ENCODE measurements at regions not wholly inside any gene's neighbourhood (a gene's known extent, or its start where the extent isn't known, plus 50 kb on each side); places are given as distances from the start of the nearest gene placed in this dataset.
"Not testable (repeated sequence)": the region's sequence is repeated elsewhere in the genome, so short reads cannot be mapped to it uniquely, and the experiment has no call there.

DNA sequence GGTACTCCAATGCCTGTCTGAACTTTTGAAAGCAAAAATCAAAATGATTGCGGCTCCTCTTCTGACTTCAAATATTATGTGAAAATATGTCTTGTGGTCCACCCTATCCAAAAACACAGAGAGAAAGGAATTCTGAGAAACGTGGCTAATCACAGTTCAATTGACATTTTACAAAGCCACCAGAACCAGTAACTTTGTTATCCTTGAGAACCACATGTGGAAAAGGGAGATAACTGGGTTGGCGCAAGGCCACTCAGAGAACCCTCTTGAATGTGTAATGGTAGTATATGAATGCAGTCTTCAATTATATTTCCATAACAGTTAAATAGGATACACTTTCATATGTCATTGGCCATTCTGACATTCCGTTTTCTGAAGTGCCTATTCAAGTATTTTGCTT, 1030.0 kb upstream of the TMPRSS15 start:
- no peak for DNase-seq

DNA sequence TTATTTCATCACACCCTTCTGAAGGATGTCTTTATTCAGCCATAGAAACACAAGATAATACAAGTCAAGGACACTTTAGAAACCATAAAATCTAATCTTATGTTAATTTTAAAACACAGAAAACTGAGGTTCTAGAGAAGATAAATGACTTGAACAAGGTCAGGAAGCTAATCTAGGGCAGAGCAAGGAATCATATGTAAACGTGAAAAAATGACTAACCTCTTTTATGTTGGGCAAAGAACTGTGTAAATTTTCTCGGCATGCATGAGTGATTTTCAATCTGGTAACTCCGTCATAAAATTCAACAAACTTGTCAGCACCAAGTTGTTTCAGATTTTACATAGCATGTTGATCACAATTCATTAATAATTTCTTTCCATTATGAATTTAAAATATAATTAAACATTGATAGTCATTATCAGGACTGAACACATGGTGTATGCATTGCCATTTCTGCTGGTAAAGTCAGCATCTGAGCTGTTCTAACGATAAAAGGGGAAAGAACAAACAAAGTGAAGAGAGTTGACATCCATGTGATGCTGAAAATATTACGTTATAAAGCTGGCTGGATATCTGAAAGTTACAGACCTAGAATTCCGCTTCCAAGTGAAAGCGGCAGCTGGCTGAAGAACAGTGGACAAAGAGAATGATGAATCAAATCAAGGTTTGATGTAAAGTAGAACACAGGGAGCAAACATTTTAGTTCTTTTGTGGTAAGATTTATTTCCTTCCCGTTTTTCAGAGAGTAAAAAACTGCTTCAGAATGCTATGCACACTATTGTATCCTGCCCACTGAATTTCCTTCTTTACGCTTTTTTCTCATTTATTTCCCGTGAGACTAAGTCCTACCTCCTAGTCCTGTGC, 1037.4 kb upstream of the TMPRSS15 start:
- DNase-seq: no peak

DNA sequence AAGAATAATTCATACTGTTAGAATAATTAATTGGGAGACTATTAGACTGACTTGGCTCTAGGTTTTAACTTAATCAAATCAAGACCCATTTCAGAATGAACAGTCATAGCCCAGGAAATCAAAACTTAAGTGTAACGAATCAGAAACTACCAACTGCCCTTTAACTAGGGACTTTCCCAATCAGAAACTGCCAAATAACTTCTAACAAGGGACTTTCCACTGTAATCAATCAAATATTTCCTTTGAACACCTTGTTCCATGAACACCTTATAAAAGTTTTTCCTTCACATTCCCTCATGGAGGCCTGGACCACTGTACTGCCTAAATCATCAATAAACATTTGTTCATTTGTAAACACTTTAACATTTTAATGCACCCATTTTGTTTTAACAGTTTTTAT, 1054.7 kb upstream of the TMPRSS15 start:
- DNase-seq: no peak

DNA sequence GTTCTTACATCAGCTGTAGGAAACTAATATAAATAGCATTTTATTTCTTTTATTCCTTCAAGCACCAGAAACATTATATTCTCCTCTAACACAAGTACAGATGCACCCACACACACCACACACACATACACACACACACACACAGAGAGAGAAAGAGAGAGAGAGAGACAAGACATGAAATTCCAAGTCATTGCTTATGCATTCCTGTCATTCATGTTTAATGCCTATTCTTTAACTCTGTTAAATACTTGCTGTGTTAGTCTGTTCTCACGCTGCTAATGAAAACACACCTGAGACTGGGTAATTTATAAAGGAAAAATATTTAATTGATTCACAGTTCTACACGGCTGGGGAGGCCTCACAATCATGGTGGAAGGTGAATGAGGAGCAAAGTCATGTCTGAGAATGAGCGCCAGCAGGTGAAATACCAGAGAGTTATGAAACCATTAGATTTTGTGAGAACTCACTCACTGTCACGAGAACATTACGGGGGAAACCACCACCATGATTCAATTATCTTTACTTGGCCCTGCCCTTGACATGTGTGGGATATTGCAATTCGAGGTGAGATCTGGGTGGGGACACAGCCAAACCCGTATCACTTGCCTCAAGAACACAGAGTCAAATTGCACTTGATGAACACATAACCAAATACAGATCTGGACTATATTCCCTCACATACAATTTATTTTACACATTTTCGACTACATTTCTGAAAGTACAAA, 1058.1 kb upstream of the TMPRSS15 start:
- no peak for DNase-seq

DNA sequence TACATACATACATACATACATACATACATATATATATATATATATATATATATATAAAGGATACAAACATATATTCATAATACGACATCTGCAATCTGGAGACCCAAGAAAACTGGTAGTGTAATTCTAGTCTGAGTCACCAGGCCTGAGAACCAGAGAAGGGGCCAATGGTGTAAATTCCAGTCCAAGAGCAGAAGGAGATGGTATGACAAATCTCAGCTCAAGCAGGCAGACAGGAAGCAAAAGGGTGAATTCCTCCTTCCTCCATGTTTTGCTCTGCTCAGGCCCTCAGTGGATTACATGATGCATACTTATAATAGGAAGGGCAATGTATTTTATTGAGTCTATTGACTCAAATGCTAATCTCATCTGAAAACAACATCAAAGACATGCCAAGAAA, 1060.4 kb upstream of the TMPRSS15 start:
- no peak for DNase-seq

DNA sequence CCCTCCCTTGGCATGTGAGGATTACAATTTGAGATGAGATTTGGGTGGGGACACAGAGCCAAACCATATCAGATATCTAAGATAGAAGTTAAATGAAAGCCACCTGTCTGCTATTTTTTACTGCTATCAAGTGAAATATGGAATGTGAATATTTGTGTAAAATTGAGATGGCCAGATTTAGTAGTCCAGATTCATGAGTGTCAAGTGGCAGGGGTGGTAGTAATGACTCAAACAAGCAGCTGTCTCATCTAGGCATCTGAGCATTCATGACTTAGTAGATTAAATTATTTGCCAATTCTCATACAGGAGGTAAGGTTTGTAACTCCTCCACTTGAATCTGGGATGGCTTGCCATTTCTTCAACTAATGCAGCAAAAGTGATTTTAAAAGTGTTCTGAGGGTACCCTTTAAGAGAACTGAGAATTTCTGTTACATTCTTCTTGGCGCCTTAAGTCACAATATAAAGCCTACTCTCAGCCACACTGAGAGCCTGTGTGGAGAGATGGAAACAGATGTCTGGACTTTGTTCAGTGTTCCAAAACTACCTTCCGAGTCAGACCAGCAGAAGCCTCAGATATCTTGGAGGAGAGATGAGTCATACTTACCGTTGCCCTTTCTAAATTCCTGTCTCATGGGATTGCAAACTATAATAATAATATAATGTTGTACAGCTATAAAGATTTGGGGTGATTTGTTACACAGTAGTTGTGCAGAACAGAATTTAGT, 1065.6 kb upstream of the TMPRSS15 start:
- DNase-seq: no peak

DNA sequence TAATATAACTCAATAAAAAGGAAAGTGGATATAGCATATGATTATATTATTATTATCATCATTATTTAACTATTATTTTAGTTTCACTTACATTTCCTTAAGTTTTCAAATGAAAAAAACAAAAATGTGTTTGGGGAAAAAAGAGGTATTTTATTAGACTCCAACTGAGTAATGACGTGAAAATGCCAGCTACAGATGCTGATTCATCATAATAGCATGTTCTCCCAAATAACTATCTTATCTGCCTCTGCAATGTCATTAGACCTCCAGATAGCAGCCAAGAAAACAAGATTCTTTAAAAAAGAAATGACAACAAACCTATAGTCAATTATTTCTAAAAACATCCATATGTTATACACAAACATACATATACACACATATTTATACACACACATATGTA, 1071.9 kb upstream of the TMPRSS15 start:
- DNase-seq: no peak

DNA sequence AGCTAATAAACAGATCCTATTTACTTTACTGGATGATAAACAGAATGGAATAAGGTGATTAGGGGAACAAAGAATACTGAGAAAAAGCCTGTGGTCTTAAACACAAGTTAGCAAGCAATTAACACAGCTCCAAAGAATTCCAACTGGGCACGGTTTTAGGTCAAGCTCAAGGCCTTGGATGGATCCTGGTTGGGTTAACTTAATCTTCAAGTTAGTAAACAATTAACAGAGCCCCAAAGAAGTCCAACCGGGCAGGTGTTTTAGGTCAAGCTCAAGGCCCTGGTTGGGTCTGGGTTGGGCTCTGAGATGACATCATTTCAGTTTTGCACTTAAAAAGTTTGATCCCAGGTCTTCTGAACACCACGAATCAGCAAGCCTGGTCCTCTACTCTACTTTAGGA, 1086.3 kb upstream of the TMPRSS15 start:
- DNase-seq: no peak

DNA sequence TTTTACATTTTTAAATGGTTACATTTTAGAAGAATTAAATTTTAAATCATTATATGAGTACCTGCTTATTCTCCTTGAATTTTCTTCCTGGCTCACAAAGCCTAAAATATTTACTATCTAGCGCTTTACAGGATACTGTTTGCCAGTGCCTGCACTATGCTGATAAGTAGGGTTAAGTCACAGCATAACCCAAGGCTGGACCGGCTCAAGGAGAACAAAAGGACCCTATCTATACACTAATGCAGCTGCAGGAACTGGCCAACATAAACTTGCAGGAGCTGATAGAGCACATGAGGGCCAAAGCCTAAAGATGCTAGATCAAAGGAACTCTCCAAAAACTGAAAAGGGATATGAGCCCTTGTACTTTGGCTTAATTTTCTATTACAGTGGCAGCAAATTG, 1086.9 kb upstream of the TMPRSS15 start:
- DNase-seq: no peak

DNA sequence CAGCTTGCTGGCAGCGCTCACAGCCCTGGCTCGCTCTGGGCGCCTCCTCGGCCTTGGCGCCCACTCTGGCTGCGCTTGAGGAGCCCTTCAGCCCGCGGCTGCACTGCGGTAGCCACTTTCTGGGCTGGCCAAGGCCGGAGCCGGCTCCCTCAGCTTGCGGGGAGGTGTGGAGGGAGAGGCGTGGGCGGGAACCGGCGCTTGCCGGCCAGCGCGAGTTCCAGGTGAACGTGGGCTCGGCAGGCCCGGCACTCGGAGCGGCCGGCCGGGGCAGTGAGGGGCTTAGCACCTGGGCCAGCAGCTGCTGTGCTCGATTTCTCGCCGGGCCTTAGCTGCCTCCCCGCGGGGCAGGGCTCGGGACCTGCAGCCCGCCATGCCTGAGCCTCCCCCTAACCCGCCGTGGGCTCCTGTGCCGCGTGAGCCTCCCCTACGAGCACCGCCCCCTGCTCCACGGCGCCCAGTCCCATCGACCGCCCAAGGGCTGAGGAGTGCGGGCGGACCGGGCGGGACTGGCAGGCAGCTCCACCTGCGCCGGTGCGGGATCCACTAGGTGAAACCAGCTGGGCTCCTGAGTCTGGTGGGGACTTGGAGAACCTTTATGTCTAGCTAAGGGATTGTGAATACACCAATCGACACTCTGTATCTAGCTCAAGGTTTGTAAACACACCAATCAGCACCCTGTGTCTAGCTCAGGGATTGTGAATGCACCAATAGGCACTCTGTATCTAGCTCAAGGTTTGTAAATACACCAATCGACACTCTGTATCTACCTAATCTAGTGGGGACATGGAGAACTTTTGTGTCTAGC, 1090.1 kb upstream of the TMPRSS15 start:
- DNase-seq: not testable (repeated sequence)

- DNase-seq: no peak
Measured at GRCh38 chr21:19501115-19501514, 1097.5 kb upstream of the TMPRSS15 start.

DNA sequence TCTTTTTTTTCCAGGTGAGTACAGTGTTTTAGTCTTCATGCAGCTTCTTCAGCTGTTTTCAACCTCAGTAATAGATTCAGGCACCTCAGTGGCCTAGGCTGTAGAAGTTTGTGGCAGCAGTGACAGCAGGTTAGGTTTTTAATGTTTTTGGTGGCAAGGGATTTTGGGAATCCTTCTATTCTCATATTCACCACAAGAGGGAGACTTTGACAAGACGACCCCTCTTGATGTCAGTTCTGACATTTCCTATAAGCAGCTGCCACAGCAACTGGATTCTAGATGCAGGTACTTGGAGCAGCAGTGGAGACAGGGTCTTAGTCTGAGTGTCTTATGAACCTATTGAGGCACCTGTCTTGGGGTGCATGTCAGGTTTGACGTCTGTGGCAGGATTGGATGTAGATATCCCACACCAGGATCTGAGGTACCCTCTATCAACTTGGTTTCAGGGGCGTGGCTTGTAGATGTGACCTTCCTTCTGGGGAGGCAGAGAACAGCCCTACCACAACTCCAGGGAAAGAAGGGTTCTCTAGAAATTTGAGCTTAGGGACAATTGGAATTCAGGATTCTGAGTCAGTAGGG, 1104.2 kb upstream of the TMPRSS15 start:
- DNase-seq: no peak

DNA sequence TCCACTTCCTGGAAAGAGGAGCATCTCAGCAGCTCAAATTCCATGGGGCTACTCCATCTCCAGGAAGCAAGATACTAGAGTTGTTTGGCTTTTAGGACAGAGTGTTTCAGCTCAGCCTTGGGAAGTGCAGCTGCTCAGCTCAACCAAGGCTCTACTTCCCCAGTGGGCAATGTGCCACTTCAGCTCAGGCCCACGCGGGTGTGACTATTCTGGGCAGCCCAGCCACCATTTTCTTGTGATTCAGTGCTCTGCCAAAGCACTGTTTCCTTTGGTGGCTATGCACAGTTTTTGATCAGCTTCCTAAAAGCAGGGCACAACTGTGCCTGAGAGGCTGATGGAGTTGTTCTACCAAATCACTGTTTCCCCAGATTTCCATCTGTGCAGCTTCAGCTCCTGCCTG, 1104.9 kb upstream of the TMPRSS15 start:
- DNase-seq: no peak

- no peak for DNase-seq
Measured at GRCh38 chr21:19508844-19509243, 1105.3 kb upstream of the TMPRSS15 start.

DNA sequence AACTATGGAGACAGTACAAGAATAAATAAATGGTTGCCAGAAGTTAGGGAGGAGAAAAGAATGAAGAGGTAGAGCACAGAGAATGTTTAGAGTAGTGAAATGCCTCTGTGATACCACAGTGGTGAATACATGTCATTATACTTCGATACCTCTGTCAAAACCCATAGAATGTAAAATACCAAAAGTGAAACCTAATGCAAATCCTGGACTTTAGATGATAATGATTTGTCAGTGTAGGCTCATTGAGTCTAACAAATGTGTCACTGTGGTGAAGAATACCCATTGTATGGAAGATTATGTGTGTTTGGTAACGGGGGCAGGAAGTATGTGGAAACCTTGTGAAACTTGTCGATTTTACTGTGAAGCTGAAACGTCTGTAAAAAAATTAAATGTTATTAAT, 1106.5 kb upstream of the TMPRSS15 start:
- DNase-seq: no peak

- DNase-seq: no peak
Measured at GRCh38 chr21:19510653-19511052, 1107.1 kb upstream of the TMPRSS15 start.

DNA sequence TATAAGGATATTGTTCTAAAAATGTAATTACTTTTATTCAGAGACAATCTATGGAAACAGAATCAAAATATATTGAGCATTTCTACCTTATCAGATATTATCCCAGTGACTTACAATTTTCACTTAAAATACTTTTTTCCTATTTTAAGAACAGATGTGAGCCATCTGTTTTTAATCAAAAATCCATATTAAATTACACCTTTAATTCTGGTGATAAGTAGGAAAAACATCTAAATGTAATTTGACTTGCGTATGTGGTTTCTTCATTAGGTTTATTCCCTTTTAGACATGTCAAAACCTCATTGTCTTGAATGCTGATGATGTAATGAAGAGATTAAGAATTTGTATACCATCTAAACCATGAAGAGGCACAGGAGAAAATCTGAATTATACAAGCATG, 1118.8 kb upstream of the TMPRSS15 start:
- no peak for DNase-seq

DNA sequence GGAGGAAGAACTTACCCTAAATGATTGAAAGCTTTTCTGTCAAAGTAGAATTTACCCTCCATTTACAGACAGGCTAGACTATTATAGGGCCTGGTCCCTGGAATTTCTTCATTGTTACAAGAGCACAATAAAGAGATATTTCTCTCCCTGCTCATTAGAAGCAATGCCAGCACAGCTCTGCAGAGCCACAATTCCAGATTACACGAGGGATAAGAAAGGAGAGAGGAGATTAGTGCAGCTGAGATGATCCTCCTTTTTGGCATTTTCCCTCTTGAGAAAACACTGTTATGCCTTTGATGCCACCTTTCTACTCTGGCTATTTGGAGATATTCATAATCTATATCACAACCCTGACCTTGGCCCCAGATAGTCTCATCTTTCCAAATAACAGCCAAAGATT, 1119.5 kb upstream of the TMPRSS15 start:
- DNase-seq: no peak

- DNase-seq: no peak
Measured at GRCh38 chr21:19523746-19524145, 1120.2 kb upstream of the TMPRSS15 start.

DNA sequence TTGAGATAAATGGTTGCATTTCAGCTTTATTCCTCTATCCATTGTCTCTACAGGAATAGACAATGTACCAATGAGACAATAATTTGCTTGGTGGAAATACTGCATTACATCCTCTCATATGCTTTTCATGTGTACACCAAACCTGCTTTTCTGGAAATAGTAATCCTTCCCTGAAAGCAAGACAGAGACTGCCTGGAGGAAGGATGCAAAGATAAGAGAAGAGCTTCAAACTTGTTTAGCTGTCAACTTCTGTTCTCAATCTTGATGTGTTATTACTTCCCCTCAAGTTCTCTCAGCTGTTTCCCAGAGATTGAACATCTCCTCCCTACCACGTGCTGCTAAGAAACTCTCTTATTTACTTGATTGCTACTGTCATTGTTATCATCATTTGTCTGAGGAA, 1125.4 kb upstream of the TMPRSS15 start:
- DNase-seq: no peak

GRCh38 chr21:19535356-19535755, 1131.8 kb upstream of the TMPRSS15 start:
- DNase-seq: no peak

DNA sequence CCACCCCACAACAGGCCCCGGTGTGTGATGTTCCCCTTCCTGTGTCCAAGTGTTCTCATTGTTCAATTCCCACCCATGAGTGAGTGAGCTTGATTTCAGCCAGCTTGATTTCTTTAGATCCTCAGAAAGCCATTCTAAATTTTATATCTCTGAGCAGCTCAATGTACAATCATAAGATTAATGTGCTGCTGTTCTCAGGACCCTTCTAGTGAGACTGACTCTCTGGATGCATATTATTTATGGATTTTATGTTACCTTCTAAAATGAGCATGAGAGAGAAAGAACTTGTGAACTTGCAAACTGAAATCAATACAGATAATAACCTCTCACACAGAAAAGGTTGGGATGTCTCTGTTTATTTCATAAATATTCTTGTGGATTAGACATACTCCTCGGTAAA, 1133.5 kb upstream of the TMPRSS15 start:
- DNase-seq: no peak

DNA sequence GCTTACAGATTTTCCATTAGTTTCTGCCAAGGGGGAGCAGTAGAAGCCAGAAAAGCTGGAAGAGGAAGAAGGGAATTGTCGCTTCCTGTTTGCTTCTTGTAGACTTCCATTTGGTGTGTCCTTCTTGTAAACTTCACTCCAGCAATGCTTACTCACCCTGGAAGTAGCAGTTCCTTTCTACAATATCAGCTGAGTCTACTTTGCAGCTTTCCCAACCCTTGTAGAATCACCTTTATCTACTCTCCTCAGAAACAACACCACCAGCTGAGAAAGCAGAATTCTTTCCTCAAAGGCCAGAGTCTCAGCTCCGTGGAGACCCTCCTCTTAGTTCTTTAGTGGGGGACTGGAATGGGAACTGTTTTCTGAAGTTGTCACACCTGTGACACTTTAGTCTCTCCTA, 1136.7 kb upstream of the TMPRSS15 start:
- DNase-seq: no peak

Data from 8988T (cell line).